ENCODE measurements at regions not wholly inside any gene's neighbourhood (a gene's known extent, or its start where the extent isn't known, plus 50 kb on each side); places are given as distances from the start of the nearest gene placed in this dataset.

- no peak for DNase-seq
Observed at GRCh38 chr22:34847072-34847471, 218.9 kb upstream of the ISX start.

GRCh38 chr22:34849965-34850364 lies 216.0 kb upstream of the ISX start:
- DNase-seq: no peak

GRCh38 chr22:34851918-34852662 lies 213.9 kb upstream of the ISX start:
- no peak for DNase-seq

- no peak for DNase-seq
Observed at GRCh38 chr22:34855471-34855870, 210.5 kb upstream of the ISX start.

- no peak for DNase-seq
Observed at GRCh38 chr22:34858066-34858465, 207.9 kb upstream of the ISX start.

GRCh38 chr22:34861787-34862186 lies 204.2 kb upstream of the ISX start:
- no peak for DNase-seq

GRCh38 chr22:34866081-34866480 lies 199.9 kb upstream of the ISX start:
- no peak for DNase-seq

GRCh38 chr22:34866495-34867131 lies 199.3 kb upstream of the ISX start:
- no peak for DNase-seq

- DNase-seq: no peak
Observed at GRCh38 chr22:34877506-34877905, 188.5 kb upstream of the ISX start.

- no peak for DNase-seq
Observed at GRCh38 chr22:34878171-34878570, 187.8 kb upstream of the ISX start.

GRCh38 chr22:34879001-34879400 lies 187.0 kb upstream of the ISX start:
- DNase-seq: no peak

GRCh38 chr22:34880662-34881061 lies 185.3 kb upstream of the ISX start:
- no peak for DNase-seq

- no peak for DNase-seq
Observed at GRCh38 chr22:34881453-34881852, 184.5 kb upstream of the ISX start.

GRCh38 chr22:34885852-34886251 lies 180.1 kb upstream of the ISX start:
- no peak for DNase-seq

GRCh38 chr22:34886391-34886790 lies 179.6 kb upstream of the ISX start:
- no peak for DNase-seq

GRCh38 chr22:34886812-34887211 lies 179.1 kb upstream of the ISX start:
- no peak for DNase-seq

- DNase-seq: no peak
Observed at GRCh38 chr22:34897126-34897525, 168.8 kb upstream of the ISX start.

GRCh38 chr22:34902335-34902734 lies 163.6 kb upstream of the ISX start:
- DNase-seq: no peak

GRCh38 chr22:34903416-34903815 lies 162.5 kb upstream of the ISX start:
- no peak for DNase-seq

- no peak for DNase-seq
Observed at GRCh38 chr22:34904486-34904885, 161.5 kb upstream of the ISX start.

GRCh38 chr22:34913826-34914225 lies 152.1 kb upstream of the ISX start:
- no peak for DNase-seq

GRCh38 chr22:34914846-34915245 lies 151.1 kb upstream of the ISX start:
- DNase-seq: no peak

GRCh38 chr22:34917239-34917638 lies 148.7 kb upstream of the ISX start:
- no peak for DNase-seq

GRCh38 chr22:34931026-34931425 lies 134.9 kb upstream of the ISX start:
- no peak for DNase-seq

GRCh38 chr22:34934261-34934660 lies 131.7 kb upstream of the ISX start:
- DNase-seq: no peak
